Ramos (cell line): ENCODE measurements at regions not wholly inside any gene's neighbourhood (a gene's known extent, or its start where the extent isn't known, plus 50 kb on each side); places are given as distances from the start of the nearest gene placed in this dataset.
"Not testable (repeated sequence)": the region's sequence is repeated elsewhere in the genome, so short reads cannot be mapped to it uniquely, and the experiment has no call there.

Experiments used
- in situ Hi-C: fragments of 300-500 bp; cut with MboI; formaldehyde crosslinking; loops from one replicate; pipeline ENCODE4 v1.14.3; 2022; ENCODE audit warnings: low sequenced_read_pairs; ENCODE audit not compliant: unreplicated experiment

- in situ Hi-C loops = no loop called here
These were observed 1089.3 kb downstream of the SUCLG1 start for GRCh38 chr2:83369601-83370418.

GRCh38 chr2:83368916-83369315 lies 1090.2 kb downstream of the SUCLG1 start:
- in situ Hi-C loops = no loop called here

GRCh38 chr2:83368461-83368860 lies 1090.6 kb downstream of the SUCLG1 start:
- in situ Hi-C loops = no loop called here

- in situ Hi-C loops = no loop called here
These were observed 1093.6 kb downstream of the SUCLG1 start for GRCh38 chr2:83365476-83365875.

- in situ Hi-C loops = no loop called here
These were observed 1094.8 kb downstream of the SUCLG1 start for GRCh38 chr2:83364264-83364663.

GRCh38 chr2:83363138-83363537 lies 1095.9 kb downstream of the SUCLG1 start:
- in situ Hi-C loops = not testable (repeated sequence)

- in situ Hi-C loops = no loop called here
These were observed 1099.7 kb downstream of the SUCLG1 start for GRCh38 chr2:83359336-83359735.

- in situ Hi-C loops = no loop called here
These were observed 1116.2 kb downstream of the SUCLG1 start for GRCh38 chr2:83342860-83343329.

- in situ Hi-C loops = no loop called here
These were observed 1118.7 kb downstream of the SUCLG1 start for GRCh38 chr2:83340424-83340823.

GRCh38 chr2:83339942-83340341 lies 1119.1 kb downstream of the SUCLG1 start:
- in situ Hi-C loops = not testable (repeated sequence)

- in situ Hi-C loops = no loop called here
These were observed 1127.3 kb downstream of the SUCLG1 start for GRCh38 chr2:83331810-83332209.

- in situ Hi-C loops = no loop called here
These were observed 1136.0 kb downstream of the SUCLG1 start for GRCh38 chr2:83323038-83323437.

GRCh38 chr2:83320053-83320452 lies 1139.0 kb downstream of the SUCLG1 start:
- in situ Hi-C loops = no loop called here

GRCh38 chr2:83305758-83306378 lies 1153.2 kb downstream of the SUCLG1 start:
- in situ Hi-C loops = no loop called here

- in situ Hi-C loops = no loop called here
These were observed 1168.0 kb downstream of the SUCLG1 start for GRCh38 chr2:83291083-83291482.

- in situ Hi-C loops = no loop called here
These were observed 1176.2 kb downstream of the SUCLG1 start for GRCh38 chr2:83282841-83283240.

- in situ Hi-C loops = no loop called here
These were observed 1176.9 kb downstream of the SUCLG1 start for GRCh38 chr2:83282043-83282795.

- in situ Hi-C loops = no loop called here
These were observed 1178.7 kb downstream of the SUCLG1 start for GRCh38 chr2:83280391-83280790.

GRCh38 chr2:83273322-83273721 lies 1185.8 kb downstream of the SUCLG1 start:
- in situ Hi-C loops = no loop called here

- in situ Hi-C loops = no loop called here
These were observed 1197.4 kb downstream of the SUCLG1 start for GRCh38 chr2:83261591-83262136.

GRCh38 chr2:83253848-83254247 lies 1205.2 kb downstream of the SUCLG1 start:
- in situ Hi-C loops = no loop called here
